ENCODE measurements at regions not wholly inside any gene's neighbourhood (a gene's known extent, or its start where the extent isn't known, plus 50 kb on each side); places are given as distances from the start of the nearest gene placed in this dataset.
A peak's percentile ranks its signal among the peaks of the same experiment; 100 is the strongest.

DNA sequence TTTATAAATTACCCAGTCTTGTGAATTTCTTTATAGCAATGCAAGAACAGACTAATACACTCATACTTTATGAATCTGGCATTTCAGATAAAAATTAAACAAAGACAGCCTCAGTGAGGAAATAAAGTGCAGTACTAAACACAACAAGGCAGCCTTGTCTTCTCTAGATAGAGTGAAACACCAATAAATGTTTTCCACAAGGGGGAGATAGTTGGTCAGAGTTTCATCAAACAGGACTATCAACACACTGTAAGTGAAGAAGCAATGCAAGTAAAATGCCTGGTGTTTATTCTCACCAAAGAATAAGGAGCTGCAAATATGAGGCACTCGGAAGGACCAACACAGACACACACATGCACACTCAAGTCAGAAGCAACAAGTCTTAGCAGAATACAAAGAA lies 62.8 kb downstream of the FAM9B start:
- peak; percentile 50 for DNase-seq

DNA sequence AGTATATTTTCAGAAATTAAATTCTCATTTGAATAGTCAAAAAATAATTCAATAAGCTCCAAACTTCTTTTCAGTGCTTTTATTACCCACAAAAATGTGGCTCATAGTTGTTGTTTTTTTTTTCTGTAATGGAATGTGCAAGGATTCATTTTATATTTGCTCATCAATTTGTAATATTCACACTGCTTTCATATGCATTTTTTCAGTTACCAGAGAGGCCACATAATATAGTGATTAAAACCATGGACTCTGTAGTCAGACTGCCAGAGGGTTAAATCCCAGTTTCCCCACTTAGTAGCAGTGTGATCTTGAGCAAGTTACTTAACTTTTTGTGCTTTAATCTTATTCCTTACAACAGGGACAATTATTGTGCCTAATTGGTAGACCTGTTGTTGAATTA lies 64.5 kb downstream of the FAM9B start:
- no peak for DNase-seq

DNA sequence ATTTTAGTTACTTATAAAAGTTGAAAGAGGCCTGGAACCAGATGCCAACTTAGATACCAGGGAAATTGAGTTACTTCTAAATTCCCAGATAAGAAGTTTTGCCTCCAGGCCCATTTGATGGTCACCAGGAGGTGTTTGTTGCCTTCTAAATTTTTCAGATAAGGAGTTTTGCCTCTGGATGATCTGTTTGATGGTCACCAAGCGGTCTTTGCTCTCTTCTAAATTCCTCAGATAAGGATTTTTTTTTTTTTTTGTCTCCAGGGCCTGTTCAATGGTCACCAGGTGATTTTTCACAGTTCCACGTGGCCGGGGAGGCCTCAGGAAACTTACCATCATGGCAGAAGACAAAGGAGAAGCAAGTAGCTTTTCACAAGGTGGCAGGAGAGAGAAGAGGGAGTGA lies 66.5 kb downstream of the FAM9B start:
- DNase-seq: no peak

DNA sequence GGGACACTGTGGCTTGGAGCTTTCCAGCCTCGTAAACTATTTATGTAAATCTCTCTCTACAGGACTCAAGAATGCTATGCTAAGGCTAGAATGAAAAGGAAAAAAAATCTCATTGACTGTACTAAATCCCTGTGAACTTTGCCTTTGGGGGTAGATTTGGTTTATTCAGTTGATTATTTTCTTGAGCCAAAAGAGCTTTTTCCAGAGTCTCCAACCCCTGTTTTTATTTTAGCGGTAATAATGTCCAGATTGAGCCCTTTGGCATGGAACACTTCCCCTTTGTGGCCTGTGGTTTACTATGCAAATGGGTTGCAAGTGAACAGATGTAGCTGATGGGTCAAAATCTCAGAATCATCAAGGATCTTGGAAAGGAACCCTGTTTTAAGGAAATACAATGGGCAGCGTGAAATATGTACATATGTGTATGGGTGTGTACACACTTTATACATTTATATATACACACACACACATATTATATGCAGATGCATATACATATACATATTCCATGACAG lies 72.9 kb downstream of the FAM9B start:
- DNase-seq: no peak

DNA sequence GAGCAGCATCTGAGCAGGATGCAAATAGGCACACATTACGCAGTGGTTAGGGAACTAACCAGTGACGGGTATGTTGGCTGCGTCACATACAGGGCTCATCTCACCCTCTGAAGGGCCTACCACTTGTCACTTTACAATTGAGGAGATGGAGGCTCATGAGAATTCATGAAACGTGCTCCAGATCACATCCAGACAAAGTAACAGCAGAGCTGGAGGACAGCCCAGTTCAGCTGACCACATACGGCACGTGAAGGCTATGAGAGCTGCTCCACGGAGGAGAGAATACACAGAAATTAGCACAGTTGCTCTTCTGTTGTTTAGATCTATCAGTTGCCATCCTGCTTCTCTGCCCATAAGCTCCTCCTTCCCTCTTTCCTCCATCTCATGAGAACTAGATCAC lies 78.4 kb downstream of the FAM9B start:
- no peak for DNase-seq

DNA sequence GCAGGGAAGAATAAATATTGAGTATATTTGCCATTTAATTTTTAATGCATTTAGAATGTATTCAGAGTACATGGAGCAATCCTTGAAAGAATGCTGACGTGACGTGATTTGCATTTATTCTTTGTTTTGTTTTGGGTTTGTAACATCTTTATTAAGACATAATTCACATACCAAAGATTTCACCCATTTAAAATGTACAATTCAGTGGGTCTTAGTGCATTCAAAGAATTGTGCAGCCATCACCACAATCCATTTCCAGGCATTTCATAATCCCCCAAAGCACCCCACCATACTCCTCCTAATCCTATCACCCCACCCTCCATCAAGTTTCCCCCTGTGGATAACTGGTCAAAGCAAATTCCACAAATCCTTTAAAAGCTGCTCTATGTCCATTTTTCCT lies 87.4 kb downstream of the FAM9B start:
- DNase-seq: no peak

DNA sequence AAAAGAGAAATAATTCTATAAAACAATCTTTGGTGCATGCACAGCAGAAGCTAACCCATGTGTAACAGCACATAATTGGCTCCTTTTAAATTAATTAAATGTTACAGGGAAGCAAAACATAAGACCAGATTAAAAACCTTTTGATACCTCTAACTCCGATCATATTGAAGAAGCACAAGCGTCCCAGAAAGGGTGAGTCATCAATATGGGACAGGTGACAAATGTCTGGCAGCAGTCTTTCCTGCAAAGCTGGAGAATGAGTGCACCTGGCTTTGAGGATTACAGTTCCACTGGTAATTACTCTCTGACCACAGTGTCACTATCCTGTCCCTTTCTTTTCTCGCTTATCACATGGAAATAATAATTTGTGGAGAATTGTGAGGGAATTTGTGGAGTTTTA lies 94.6 kb downstream of the FAM9B start:
- DNase-seq: no peak

DNA sequence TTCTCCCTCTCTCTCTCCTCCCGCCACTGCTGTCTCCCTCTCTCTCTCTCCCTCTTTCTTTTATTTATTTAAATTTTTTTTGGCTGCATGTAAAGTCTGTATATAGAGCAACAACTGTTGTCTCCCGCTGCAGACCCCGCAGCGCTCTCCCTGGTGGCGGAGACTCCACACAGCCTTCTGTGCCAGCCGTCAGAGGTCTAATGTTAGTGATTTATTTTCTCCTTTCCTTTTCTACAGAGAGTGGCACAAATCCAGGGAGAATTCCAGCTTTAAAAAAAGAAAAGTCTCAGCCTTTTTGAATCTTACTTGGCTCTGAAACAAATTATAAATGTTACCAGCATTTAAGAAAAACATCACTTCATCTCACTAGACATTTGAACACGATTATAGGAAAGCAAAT lies 106.2 kb downstream of the FAM9B start:
- DNase-seq: no peak

DNA sequence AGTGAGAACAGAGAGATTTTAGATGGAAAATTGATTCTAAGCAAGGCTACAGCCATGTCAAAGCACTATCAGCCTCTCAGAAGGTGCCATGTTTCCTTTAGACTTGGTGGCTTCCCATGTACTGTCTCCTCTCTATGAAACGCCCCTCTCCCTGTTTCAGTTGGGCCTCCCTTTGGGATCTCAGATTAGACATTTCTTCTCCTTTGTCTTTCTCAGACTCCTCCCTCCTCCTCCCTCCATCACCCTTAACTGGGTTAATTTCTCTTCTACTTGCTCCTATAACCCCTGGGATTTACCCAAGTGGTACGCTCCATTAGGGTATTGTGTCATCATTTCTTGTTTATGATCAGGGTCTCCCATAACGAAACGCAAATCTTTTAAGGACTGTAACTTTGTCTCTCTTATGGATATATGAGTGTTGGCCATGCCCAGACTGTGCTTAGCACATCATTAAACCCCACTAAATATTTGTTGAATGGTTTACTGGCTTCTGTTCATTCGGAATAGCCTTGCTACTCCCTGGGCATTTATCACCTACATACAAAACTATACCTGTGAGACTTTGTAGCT lies 106.8 kb downstream of the FAM9B start:
- no peak for DNase-seq

DNA sequence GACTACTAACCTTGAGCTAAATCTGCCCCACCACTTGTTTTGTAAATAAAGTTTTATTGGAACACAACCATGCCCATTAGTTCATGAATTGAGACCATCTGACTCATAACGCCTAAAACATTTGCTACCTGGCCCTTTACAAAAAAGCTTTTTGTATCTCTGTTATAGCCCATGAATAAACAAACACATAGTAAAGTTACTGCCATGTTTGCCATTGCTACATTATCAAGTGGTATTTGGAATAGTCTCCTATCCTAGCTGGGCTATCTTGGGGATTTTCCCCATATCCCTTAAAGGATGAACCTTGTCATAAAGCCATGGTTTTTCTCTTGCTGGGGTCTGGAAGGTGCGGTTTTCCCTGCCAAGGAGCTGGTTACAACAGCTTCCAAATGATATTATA lies 112.3 kb downstream of the FAM9B start:
- no peak for DNase-seq

DNA sequence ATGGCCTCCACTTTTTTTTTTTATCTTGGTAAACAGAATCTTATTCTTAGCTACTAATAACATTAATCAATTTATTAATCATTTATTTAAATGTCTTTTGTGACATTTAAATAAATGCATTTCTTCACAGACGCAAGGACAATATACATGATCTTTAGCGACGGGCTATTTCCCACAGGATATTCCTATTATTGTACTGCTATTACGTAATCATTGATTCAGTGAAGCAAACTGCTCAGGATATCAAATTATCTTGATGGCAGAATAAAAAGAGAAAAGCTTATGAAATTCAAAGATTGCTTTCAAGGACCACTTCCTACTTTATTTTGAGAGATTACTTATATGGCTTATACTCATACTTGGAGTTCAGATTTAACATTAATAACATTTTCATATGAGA lies 114.1 kb downstream of the FAM9B start:
- no peak for DNase-seq

DNA sequence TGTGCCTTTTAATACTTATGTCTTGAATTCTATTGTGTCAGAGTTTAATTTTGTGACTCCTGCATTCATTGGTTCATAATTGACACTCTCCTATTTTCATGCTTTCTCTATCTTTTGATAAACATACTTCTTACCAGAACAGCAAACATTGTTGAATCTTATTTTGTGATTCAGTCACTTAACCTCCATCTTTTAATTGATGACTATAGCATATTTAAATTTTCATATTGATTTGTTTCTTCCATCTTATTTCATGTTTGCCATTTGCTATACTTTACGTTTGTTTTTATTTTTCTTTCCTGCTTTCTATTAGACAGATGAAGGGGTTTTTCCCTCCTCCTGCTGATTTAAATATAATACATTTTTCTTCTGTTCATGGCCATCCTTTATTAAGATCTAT lies 115.5 kb upstream of the FAM9A start:
- no peak for DNase-seq

DNA sequence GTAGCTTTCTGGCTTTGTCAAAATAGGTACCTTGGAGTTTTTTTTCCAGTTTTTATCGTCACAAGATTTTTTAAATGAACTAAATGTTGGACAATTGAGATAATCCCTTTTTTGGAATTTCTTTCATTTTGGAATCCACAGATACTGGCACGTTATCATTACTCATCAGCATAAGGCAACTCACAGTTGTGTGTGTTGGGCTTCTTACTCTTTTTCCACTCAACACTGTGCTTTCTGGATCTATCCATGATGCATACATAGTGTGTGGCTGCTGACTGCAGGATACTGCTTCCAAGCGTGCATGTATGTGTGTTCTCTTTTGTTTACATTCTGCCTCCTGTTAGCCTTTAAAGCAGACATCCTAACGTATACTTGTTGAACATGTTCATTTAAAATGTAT lies 113.5 kb upstream of the FAM9A start:
- no peak for DNase-seq

DNA sequence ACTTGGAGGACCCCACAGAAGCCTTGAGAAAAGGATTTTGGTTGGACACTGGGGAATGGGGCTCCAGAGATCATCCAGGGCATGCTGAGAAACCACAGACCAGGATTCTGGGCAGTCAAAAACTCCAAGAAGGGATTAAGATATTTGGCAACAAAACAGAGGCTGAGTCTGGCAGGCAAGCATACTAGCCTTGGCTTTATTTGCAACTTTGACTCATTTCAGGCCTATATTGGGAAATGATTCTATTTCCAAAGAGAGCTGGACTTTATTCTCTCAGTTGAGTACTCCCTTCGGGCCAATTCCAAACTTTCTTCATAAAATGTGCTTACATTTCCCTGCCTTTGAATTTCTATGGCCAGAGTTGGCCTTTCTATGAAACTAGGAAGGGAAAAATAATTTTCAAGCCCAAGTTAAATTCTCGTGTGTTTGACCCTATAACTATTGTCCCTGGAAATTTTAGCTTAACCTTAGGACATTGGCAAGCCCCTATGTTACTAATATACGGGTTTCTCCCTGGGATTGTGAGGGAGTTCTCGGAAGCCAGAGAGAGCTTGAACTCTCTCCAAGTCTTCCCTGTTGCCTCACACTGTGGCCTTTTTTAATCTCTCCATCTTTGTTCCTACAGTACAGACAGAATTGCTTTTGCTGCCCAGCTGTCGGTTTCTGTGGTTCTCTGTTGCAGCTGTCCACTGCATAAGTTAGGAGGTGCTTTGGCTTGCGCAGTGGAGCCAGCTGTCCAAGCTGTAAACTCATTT lies 112.6 kb upstream of the FAM9A start:
- DNase-seq: no peak

DNA sequence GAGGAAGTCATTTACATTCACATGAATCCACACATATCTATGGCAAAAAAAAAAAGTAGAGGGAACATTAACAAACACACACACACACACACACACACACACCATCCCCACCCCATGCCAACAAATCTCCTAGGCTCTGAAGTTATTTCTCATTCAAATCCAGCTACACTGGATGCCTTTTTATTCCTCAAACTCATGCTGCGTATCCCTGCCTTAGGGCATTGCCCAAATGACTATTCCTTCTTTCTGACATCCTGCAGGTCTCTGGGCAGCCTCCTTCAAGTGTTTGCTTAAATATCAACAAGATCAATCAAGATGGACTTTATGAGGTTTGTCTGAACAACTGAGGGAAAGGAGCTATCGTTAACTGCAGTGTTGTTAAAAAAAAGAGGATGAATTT lies 106.5 kb upstream of the FAM9A start:
- DNase-seq: no peak

DNA sequence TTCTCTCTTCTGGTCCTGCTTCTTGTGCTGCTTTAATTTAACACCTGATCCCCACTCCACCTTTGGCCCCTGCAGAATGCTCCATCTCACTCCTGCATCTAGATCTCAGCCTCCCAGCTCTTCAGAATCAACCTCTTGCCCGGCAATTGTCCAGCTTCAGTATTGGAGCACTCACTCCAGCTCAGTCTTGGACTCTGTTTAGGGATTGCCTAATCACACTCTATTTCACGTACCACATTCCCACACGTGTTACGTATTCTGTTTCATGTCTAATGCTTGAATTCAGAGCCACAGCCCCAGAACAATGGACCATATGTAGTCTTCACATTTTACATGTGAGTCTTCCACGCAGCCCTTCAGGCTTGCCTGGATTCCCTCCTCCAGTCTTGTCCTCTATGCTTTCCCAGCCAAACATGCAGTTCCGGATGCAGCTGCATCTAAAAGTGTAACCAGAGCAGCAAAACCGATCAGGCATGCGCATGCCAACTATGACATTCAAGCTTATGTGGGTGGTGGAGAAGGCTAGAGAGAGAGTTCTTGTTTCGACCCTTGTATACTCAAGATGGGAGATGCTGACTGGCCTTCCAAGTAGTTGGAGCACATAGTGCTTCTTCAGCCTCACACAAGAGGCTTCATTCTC lies 105.2 kb upstream of the FAM9A start:
- DNase-seq: no peak

DNA sequence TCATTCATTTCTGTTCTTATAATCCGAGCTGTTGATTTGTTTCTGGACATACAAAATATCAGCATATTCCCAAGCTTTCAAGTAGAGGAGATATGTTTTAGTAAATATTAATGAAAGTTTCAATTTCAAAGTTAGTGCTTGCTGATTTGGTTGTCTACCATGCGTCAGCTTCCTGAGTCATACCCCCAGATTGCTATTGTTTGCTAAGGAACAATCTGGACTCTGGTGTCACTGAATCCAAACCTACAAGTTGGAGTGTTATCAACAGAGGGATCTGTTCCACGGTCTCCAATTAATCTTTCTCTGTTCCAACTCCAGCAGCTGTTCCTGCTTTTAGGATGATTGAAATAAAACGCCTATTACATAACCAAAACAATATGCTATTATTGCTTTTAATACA lies 96.1 kb upstream of the FAM9A start:
- DNase-seq: no peak

DNA sequence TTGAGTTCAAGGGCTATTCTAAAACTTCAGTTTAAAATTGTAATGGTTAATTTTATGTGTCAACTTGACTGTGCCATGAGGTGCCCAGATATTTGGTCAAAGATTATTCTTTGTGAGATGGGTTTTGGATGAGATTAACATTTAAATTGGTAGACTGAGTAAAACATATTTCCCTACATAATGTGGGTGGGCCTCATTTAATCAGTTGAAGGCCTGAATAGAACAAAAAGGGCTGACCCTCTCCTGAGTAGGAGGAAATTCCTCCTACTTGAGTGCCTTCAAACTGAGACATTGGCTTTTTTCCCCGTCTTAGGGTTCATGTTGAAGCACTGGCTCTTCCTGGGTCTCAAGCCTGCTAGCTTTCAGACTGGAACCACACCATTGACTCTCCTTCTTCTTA lies 89.6 kb upstream of the FAM9A start:
- no peak for DNase-seq

DNA sequence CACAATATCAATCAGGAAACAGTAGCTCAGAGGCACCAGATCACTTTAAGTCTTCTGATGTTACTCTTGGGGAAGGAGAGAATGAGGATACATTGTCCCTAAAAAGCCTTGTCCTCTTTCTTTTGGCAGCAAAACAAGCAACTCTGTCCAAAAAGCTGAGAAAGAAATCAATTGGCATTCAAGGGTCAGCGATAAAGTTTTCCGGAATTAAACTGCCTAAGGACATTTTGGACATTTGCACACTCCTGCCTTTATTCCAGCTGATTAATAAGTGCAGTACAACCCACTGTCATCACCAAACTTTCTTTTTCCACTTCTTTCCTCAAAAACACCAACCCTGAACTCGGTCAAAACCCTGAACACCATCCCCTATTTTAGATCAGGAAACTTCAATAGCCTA lies 85.8 kb upstream of the FAM9A start:
- no peak for DNase-seq

DNA sequence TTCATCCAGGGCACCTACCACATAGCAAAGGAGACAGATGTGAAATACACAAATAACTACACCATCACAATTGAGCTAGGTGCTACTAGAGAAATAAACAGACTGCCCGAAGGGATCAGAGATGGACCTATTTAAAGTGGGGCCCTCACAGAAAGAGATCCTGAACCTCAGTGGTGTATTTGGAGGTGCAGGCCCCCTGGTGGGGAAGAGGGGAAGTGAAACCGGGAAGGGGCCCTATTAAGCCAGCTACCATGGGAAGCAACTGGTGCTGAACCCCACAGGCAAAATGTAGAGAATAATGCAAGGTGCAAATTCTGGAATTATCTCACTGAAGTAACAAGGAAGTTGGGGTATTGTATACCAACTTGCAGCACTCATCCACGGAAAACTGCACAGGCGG lies 78.6 kb upstream of the FAM9A start:
- peak; percentile 7 for DNase-seq

DNA sequence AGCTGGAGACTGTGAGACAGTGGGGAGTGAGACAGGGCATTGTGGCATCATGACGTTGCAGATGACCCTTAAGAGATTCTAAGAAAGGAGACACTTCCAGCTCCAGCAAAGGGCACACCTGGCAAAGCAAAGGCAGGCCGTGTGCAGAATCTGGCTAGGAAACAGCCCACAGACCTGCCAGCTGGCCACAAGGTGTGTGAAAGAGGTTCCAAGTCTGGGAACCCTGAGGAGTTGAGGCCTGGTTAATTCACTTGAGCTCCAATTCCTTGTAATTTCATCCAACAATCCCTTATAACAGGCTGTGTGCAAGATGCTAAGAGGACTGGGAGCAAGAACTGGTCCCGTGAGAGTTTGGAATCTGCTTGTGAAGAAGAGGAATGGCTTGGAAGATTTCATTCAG lies 72.8 kb upstream of the FAM9A start:
- no peak for DNase-seq

DNA sequence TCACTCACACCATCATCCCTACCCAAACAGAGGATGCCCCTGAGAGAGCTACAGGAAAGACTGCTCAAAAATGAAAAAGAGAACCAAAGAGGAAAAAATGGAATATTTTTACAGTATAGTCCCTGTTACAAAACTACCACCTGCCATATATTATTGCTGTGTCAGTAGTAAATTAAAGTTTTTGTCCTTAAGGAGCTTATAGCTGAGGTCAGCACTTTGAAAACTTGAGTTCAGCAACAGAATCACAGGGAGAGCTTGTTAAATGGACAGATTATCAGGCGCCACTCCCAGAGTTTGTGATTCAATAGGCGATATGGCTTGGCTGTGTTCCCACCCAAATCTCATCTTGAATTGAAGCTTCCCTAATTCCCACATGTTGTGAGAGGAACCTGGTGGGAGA lies 71.9 kb upstream of the FAM9A start:
- no peak for DNase-seq

DNA sequence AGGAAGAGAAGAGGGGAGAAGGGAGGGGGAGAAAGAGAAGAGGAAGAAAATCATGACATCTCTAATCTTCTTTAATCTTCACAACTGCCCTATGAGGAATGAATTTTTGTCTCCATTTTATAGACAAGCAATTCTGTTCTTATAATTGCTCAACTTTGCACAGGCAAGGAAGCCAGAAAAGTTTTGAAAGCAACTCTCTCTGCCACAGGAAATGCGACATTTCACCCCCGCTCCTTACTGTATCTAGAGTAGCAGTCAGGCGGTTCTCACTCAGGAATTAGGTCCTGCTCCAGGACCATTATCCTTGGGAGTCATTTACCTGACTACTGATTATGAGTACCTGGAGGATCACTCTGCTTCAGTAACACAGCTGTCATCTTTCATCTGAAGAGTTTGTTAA lies 69.2 kb upstream of the FAM9A start:
- no peak for DNase-seq

DNA sequence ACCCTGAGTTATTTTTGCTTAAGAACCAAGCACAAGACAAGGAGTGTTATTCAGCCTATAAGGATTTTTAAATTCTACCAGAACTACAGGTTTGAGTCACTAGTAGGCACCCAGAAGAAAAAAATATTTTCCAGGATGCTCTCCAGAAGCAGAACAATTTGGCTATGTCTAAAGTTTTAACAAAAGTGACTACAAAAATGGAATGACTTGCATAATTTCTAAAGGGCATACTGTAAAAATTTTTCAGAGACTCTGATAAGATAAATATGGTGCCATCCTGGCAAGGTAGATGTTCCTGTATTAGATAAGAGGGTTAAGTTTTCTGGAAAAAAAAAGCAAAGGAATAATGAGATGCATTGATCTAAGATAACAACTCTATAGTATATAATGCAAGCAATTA lies 68.6 kb upstream of the FAM9A start:
- DNase-seq: no peak

DNA sequence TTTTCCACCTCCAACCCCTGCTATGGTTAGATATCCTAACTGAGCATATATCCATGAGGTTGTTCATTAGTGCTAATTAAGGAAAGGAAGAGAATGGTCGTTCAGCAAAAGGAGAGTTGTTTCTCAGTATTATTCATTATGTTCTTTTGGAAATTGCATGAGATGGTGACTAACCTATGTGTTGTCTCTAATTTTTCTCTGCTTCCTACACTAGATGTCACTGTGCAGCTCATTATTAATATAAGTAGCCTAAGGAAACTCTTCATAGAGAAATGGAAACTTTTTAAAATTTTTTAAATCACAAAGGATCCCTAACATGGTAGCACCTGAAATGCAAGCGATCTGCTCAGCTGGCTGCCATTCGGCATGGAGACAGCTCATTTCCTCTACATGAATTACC lies 67.7 kb upstream of the FAM9A start:
- no peak for DNase-seq

Data from CD4-positive, alpha-beta T cell treated with Interleukin-12 subunit alpha and Interleukin-12 subunit beta, for 1 hour (primary cell).